GM12878 (cell line): ENCODE measurements at regions not wholly inside any gene's neighbourhood (a gene's known extent, or its start where the extent isn't known, plus 50 kb on each side); places are given as distances from the start of the nearest gene placed in this dataset.

Experiments used
- ATAC-seq: fragments of 200-7000 bp; cut with Tn5 transposase; 3 replicates; pipeline ENCODE4 v1.9.1; 2020; ENCODE audit warnings: mild to moderate bottlenecking, moderate library complexity
- BruUV-seq: library from RNA; stranded (reverse); fragments of 400-500 nt; replicated peaks from 2 replicates; lab custom pipeline; 2021; lab: Mats Ljungman, UMichigan
- CTCF ChIA-PET: fragments of 300-600 bp; sonication (Branson Sonifier 250); formaldehyde crosslinking; extraction: SDS; loops from one replicate; lab custom pipeline; 2021; ENCODE audit warnings: inconsistent platforms; lab: Yijun Ruan, JAX
- POLR2A ChIA-PET: fragments of 350-600 bp; formaldehyde crosslinking; extraction: SDS; loops from one replicate; lab custom pipeline; 2021; ENCODE audit warnings: inconsistent platforms; lab: Charles Lee
- RAD21 ChIA-PET: fragments of 300-600 bp; sonication (Branson Sonifier 250); formaldehyde crosslinking; loops from one replicate; lab custom pipeline; 2023; ENCODE audit warnings: antibody characterized with exemption; ENCODE audit not compliant: unreplicated experiment; lab: Charles Lee
- SMC1A ChIA-PET: fragments of 300-600 bp; sonication (Branson Sonifier 250); formaldehyde crosslinking; loops from one replicate; lab custom pipeline; 2023; ENCODE audit not compliant: unreplicated experiment, uncharacterized antibody; lab: Charles Lee
- DNase-seq: peaks from one replicate; pipeline ENCODE4 v3.0.0-alpha.2; 2011; ENCODE audit warnings: low read depth, low spot score
- FAIRE-seq: peaks from 3 replicates; lab custom pipeline; 2011; peaks lifted over from hg19 to GRCh38; lab: Jason Lieb, UNC
- H2AFZ ChIP-seq: 2 replicates; pipeline ENCODE4 v1.6.0; 2011; ENCODE audit warnings: low read depth, low read length, control low read depth; ENCODE audit not compliant: control insufficient read depth
- H3K27ac ChIP-seq: 2 replicates; pipeline ENCODE4 v1.5.1; 2011; ENCODE audit warnings: control low read depth; ENCODE audit not compliant: control insufficient read depth, insufficient read depth
- H3K27me3 ChIP-seq, 2 experiments: replicated peaks in 1 of 2; 2 replicates each; pipeline versions ENCODE4 v1.6.0 to v1.6.1; 2011; ENCODE audit warnings: low read length in 1 of 2; ENCODE audit not compliant: control insufficient read depth in 2 of 2, insufficient read depth in 2 of 2
- H3K36me3 ChIP-seq, 2 experiments: 2 replicates each; pipeline ENCODE4 v1.5.1; 2011; ENCODE audit warnings: low read length in 1 of 2; ENCODE audit not compliant: control insufficient read depth in 2 of 2, insufficient read depth in 2 of 2
- H3K4me1 ChIP-seq: 2 replicates; pipeline ENCODE4 v1.6.1; 2011; ENCODE audit warnings: mild to moderate bottlenecking, low read length, moderate library complexity, mixed read lengths; ENCODE audit not compliant: control insufficient read depth, insufficient read depth
- H3K4me2 ChIP-seq: 2 replicates; pipeline ENCODE4 v1.6.0; 2011; ENCODE audit warnings: control low read depth; ENCODE audit not compliant: control insufficient read depth, insufficient read depth
- H3K4me3 ChIP-seq: fragments of 200-600 bp; sonication (generic); 2 replicates; pipeline ENCODE4 v1.5.1; 2016
- H3K79me2 ChIP-seq: 2 replicates; pipeline ENCODE4 v1.6.0; 2011; ENCODE audit warnings: low read length; ENCODE audit not compliant: control insufficient read depth, insufficient read depth
- H3K9ac ChIP-seq: 2 replicates; pipeline ENCODE4 v1.8.0; 2011; ENCODE audit warnings: low read length, control low read depth, mixed read lengths; ENCODE audit not compliant: control insufficient read depth, insufficient read depth
- H3K9me3 ChIP-seq: replicated peaks from 3 replicates; pipeline ENCODE4 v1.5.1; 2011; ENCODE audit warnings: mild to moderate bottlenecking, low read length; ENCODE audit not compliant: control insufficient read depth, insufficient read depth
- H4K20me1 ChIP-seq: 2 replicates; pipeline ENCODE4 v1.6.0; 2011; ENCODE audit not compliant: control insufficient read depth, insufficient read depth
- BACH1 ChIP-seq: fragments of 450-650 bp; IDR thresholded peaks from 2 replicates; pipeline ENCODE4 v1.6.1; 2017; ENCODE audit warnings: mild to moderate bottlenecking, borderline replicate concordance
- EED ChIP-seq: sonication (generic); IDR thresholded peaks from 2 replicates; pipeline ENCODE4 v1.6.1; 2016; ENCODE audit warnings: antibody characterized with exemption, low read depth
- JUND ChIP-seq: IDR thresholded peaks from 2 replicates; pipeline ENCODE4 v1.6.1; 2012; ENCODE audit warnings: low read depth, mild to moderate bottlenecking, low read length, improper control_type of control experiment, moderate library complexity
- LARP7 ChIP-seq: fragments of 450-650 bp; IDR thresholded peaks from 2 replicates; pipeline ENCODE4 v1.6.1; 2017; ENCODE audit warnings: mild to moderate bottlenecking
- MEF2A ChIP-seq: IDR thresholded peaks from 2 replicates; pipeline ENCODE4 v1.6.1; 2011; ENCODE audit warnings: low read depth, mild to moderate bottlenecking, low read length, moderate library complexity; ENCODE audit not compliant: insufficient read depth
- POU2F2 ChIP-seq: IDR thresholded peaks from 3 replicates; pipeline ENCODE4 v1.6.1; 2011; ENCODE audit warnings: low read depth, mild to moderate bottlenecking, low read length, borderline replicate concordance
- RAD51 ChIP-seq: fragments of 450-650 bp; IDR thresholded peaks from 2 replicates; pipeline ENCODE4 v1.6.1; 2016; ENCODE audit warnings: moderate library complexity, mild to moderate bottlenecking, inconsistent platforms
- SKIL ChIP-seq: fragments of 450-650 bp; IDR thresholded peaks from 2 replicates; pipeline ENCODE4 v1.6.1; 2017; ENCODE audit warnings: mild to moderate bottlenecking, low read depth, inconsistent platforms; ENCODE audit not compliant: poor library complexity, severe bottlenecking
- SMARCA5 ChIP-seq: fragments of 450-650 bp; IDR thresholded peaks from 2 replicates; pipeline ENCODE4 v1.6.1; 2017; ENCODE audit warnings: mild to moderate bottlenecking
- SUPT20H ChIP-seq: IDR thresholded peaks from 2 replicates; pipeline ENCODE4 v1.6.1; 2011; ENCODE audit warnings: low read depth, mild to moderate bottlenecking, low read length, moderate library complexity, borderline replicate concordance; ENCODE audit not compliant: control insufficient read depth
- ZBTB11 ChIP-seq: fragments of 450-650 bp; formaldehyde crosslinking; IDR thresholded peaks from 2 replicates; pipeline ENCODE4 v1.5.0; 2022; ENCODE audit warnings: mild to moderate bottlenecking, missing genetic modification characterization
- in situ Hi-C: fragments of 300-500 bp; cut with MboI; formaldehyde crosslinking; loops from 9 replicates; pipeline ENCODE4 v1.14.3; 2018; ENCODE audit warnings: mixed read lengths
- intact Hi-C: fragments of 100-400 bp; cut with micrococcal nuclease; formaldehyde crosslinking; loops from one replicate; pipeline ENCODE4 v1.14.2; 2022; ENCODE audit not compliant: unreplicated experiment
- TF ChIP-seq, protein P1 (sequence below): fragments of 450-650 bp; IDR thresholded peaks from 2 replicates; pipeline ENCODE4 v1.6.1; 2018; ENCODE audit warnings: borderline replicate concordance, mild to moderate bottlenecking; ENCODE audit not compliant: partially characterized antibody
- TF ChIP-seq, protein P2 (sequence below): fragments of 450-650 bp; IDR thresholded peaks from 2 replicates; pipeline ENCODE4 v1.6.1; 2017; ENCODE audit warnings: mild to moderate bottlenecking, moderate library complexity

DNA sequence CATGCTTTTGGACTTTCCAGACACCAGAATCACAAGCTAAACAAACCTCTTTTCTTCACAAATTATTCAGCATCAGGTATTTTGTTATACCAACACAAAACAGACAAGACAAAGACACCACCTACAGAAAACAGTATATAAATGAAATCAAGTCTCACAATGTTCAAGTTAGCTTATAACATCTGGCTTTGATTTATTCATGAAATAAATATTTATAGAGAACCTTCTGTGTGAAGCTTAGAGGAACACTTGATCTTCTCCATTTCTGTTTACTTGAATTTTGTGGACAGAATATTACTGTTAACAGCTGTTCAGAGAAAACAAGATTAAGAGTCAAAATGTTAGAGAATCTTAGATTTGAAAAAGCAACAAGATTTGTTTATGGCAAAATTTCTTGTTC lies 137.4 kb upstream of the PRR16 start:
- Histone ChIP-seq H3K4me3 (no peak overlapping the region), H3K36me3 (no peaks in the 10 kb centered on the region), H3K4me1 (no peaks in the 10 kb centered on the region), H3K27me3 (no peaks in the 10 kb centered on the region), H3K27ac (no peak overlapping the region), H3K9me3 (no peaks in the 10 kb centered on the region), H3K9ac (no peak overlapping the region), H2AFZ (no peak overlapping the region), H3K79me2 (no peaks in the 10 kb centered on the region), H4K20me1 (no peaks in the 10 kb centered on the region), H3K4me2 (no peak overlapping the region)
- no peak for ATAC-seq
- FAIRE-seq, result no peak
- SMC1A ChIA-PET, result no interaction called here
- CTCF ChIA-PET, result interaction anchor here (1.6 kb wide), 1 partner anchor 10 kb away, joined by 3 read pairs; no protein-coding TSS in a partner anchor
- BruUV-seq, result no TSS peak
- intact Hi-C loops, result no loop called here
- in situ Hi-C loops, result no loop called here
- POLR2A ChIA-PET, result no interaction called here
- no peak for DNase-seq
- RAD21 ChIA-PET, result no interaction called here
- TF ChIP-seq MEF2A, result no peak
- TF ChIP-seq EED, result no peak
- TF ChIP-seq JUND, result no peak
- no peak for TF ChIP-seq SUPT20H
- TF ChIP-seq, protein P1, sequence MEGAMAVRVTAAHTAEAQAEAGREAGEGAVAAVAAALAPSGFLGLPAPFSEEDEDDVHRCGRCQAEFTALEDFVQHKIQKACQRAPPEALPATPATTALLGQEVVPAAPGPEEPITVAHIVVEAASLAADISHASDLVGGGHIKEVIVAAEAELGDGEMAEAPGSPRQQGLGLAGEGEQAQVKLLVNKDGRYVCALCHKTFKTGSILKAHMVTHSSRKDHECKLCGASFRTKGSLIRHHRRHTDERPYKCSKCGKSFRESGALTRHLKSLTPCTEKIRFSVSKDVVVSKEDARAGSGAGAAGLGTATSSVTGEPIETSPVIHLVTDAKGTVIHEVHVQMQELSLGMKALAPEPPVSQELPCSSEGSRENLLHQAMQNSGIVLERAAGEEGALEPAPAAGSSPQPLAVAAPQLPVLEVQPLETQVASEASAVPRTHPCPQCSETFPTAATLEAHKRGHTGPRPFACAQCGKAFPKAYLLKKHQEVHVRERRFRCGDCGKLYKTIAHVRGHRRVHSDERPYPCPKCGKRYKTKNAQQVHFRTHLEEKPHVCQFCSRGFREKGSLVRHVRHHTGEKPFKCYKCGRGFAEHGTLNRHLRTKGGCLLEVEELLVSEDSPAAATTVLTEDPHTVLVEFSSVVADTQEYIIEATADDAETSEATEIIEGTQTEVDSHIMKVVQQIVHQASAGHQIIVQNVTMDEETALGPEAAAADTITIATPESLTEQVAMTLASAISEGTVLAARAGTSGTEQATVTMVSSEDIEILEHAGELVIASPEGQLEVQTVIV, result no peak
- no peak for TF ChIP-seq BACH1
- TF ChIP-seq LARP7, result no peak
- no peak for TF ChIP-seq ZBTB11 (CRISPR knock-in tag)
- no peak for TF ChIP-seq RAD51
- TF ChIP-seq SKIL, result no peak
- TF ChIP-seq, protein P2, sequence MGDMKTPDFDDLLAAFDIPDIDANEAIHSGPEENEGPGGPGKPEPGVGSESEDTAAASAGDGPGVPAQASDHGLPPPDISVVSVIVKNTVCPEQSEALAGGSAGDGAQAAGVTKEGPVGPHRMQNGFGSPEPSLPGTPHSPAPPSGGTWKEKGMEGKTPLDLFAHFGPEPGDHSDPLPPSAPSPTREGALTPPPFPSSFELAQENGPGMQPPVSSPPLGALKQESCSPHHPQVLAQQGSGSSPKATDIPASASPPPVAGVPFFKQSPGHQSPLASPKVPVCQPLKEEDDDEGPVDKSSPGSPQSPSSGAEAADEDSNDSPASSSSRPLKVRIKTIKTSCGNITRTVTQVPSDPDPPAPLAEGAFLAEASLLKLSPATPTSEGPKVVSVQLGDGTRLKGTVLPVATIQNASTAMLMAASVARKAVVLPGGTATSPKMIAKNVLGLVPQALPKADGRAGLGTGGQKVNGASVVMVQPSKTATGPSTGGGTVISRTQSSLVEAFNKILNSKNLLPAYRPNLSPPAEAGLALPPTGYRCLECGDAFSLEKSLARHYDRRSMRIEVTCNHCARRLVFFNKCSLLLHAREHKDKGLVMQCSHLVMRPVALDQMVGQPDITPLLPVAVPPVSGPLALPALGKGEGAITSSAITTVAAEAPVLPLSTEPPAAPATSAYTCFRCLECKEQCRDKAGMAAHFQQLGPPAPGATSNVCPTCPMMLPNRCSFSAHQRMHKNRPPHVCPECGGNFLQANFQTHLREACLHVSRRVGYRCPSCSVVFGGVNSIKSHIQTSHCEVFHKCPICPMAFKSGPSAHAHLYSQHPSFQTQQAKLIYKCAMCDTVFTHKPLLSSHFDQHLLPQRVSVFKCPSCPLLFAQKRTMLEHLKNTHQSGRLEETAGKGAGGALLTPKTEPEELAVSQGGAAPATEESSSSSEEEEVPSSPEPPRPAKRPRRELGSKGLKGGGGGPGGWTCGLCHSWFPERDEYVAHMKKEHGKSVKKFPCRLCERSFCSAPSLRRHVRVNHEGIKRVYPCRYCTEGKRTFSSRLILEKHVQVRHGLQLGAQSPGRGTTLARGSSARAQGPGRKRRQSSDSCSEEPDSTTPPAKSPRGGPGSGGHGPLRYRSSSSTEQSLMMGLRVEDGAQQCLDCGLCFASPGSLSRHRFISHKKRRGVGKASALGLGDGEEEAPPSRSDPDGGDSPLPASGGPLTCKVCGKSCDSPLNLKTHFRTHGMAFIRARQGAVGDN, result no peak
- TF ChIP-seq SMARCA5, result no peak
- TF ChIP-seq POU2F2, result no peak
